ENCODE measurements at regions not wholly inside any gene's neighbourhood (a gene's known extent, or its start where the extent isn't known, plus 50 kb on each side); places are given as distances from the start of the nearest gene placed in this dataset.

DNA sequence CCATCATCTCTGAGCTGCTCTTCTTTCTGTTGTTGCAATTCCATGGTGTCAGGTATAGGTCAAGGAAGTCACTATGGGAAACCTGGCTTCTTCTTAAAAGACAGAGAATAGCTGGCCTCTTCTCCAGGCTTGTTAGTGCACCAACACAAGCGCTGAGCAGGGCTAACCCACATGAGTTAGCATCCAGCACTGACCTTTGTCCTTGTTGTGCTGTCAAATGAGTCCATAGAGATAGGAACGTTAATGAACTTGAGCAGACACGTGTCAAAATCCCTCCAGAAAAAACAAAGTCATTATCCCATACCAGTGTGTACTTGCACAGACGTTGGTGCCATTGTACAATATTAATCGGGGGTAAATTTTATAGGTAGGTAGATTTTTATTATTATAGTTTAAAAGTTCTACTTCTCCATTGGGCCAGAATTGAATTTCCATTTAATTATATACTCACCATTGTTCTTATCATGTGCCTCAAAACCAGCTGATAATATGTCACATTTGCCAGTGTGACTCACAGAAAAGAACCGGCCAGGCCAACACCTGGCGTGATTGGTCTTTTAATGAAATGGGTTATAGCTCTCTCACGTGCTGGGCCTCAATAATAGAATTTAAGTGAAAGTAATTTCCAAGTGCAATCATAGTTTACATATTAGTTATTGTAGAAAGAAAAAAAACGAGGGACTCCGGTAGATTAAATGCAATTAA is 468.8 kb upstream of the MGMT start:
- no peak for DNase-seq

DNA sequence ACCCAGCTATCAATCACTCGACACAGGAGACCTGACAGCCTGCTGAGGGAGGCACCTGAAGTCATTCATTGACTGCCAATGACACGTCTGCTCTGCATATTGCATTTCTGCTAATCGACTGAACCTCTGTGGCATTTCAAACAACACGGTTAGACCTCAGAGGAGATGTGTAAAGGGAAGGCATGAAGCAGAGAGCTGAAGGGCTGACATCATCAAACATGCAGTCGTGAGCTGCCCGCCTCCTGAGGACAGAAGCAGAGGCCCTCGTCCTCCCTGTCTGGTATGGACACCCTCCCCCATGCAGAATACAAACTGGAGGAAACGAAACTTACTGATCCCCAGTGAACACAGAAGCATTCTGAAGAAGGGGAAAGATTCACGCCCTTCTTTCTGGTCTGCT is 462.6 kb upstream of the MGMT start:
- no peak for DNase-seq

DNA sequence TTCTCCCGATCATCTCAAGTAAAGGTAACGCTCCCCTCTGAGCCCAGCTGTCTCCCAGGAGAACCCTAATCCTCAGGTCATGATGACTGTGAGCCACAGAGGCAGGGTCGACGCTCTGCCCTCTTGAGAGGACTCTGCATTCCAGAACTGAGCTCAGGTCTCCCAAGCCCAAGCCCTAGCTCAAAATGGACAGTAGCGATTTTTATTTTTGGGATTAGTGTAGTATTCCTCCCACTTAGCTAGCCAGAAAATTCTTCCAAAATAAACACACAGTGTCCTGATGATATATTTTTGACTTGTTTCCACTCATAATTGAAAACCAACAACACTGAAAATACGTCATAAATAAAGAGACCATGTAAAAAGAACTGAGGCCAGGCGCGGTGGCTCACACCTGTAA is 462.0 kb upstream of the MGMT start:
- no peak for DNase-seq

DNA sequence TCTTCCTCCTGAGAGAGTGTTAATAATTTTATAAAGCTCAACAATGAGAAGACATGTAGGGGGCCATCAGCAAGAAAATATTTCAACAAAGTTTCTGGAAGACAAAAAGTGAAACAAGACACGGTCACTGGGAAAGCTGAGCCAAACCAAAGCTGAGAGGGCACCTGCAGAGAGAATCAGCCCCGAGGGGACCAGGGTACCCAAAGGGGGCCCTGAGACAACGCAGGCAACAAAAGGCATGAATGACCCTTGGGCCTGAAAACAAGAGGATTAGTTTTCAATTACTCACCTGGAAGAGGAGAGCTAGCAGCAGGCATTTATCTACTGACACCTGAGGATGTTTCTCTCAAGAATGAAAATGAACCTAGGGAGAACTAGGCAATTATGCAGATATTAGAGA is 461.2 kb upstream of the MGMT start:
- no peak for DNase-seq

DNA sequence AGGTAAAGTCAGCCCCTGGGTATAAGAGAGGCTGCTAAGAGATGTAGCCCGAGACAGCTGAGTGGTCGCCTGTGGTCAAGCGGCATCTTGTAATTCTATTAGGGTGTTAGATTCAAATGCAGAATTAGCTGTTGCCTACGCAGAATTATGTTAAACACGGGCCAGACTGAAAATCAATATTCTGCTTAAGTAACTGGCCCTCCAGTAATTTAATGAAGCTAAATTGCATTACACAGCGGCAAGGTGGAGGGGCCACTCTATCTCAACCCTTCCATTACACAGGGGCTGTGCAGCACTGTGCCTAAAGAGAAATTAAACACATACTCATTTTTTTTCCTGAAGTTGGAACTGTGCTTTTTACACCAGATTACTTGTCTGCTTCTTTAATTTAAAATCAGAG is 448.5 kb upstream of the MGMT start:
- DNase-seq = no peak

DNA sequence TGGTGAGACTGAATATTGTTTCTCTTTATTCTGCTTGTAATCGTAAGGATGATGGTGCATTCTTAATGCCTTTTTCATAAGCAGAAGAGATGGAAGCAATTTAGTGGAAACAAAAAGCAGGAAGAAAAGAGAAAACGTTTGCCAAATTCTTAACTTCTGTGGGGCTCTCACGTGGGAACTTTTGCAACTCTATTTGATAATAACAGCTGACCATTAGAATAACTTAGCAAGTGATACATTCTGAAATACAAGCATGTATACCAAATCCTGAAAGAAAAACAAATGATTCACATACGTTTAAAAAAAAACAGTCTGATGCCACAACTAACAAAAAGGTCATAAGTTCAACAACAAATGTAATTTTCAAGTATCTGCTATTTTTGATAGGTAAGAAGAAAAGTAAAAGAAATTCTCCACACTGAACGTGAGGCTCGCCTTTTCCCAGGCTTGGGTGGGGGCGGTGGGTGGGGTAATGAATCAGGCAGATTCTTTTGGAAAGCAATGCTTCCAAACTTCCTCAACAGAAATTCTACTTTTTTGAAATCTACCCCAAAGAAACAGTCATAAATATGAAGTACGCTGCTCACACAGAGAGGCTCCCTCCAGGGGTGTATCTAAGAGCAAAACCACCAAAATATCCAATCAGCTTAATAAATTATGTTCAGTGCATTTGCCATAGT is 446.2 kb upstream of the MGMT start:
- DNase-seq = no peak

DNA sequence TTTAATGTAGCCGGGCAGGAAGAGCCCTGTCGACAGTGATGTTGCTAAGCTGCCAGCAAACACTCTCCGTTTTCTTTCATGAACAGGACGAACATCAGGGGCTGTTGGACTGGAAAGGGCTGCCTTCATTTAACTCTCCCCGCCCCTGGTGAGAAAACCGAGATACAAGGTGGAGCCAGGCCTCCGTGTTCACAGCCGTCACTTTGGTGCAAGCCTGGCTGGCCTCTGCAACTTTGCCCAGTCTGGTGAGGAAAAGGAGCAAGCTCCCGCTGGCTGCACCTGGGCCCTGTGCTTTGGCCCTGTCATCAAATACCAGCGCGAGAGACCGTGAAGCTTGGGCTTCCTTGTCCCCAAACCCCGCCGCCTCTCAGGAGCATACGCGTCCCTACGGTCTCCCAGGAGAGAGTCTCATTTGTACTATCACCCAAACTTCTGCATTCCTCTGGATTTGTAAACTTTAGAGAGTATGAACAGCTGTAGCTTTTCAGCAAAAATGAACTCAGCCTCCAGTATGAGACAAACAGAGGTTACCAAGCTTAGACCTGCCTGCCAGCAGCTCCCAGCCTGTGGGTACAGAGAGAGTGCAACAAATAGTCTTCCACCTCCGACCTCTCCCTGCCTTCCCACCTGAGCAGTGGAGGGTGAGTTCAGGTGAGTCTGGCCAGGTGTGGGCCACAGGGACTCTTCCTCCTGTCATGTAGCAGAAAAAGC is 445.3 kb upstream of the MGMT start:
- no peak for DNase-seq

DNA sequence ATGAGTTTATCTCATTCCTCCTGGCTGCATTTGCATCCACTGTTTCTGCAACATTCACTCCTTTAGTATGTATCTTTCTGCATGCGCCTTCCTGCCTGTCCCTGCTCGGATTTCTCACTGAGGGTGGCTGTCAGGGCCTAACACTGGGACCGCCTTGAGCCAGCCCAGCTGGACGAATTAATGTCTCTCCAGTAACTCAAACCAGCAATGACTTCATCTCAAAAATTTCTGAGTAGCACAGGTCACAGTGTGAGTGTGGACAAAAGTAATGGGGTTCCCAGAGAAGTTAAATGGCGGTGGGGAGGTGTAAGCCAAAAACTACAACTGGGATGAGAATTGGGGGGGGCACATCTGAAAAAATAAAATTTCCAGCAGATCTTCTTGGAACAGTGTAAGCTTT is 444.0 kb upstream of the MGMT start:
- DNase-seq = no peak

DNA sequence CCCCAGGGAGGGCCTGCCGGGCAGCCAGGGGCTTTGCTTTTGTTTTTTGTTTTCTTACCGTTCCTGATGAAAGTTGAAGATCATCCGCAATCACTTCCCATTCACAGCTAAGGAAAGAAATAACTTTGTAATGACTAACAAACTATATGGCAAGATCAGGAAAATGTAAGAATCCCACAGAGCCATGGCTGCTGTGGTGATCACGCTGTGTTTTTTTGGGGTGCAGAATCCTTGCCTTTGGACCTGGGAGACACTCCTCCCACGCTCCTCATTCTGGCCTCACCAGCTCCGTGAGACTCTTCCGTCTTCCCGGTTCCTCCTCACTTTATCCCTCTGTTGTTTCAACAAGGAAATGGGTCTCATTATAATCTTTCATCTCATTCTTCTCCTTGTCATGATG is 443.0 kb upstream of the MGMT start:
- no peak for DNase-seq

DNA sequence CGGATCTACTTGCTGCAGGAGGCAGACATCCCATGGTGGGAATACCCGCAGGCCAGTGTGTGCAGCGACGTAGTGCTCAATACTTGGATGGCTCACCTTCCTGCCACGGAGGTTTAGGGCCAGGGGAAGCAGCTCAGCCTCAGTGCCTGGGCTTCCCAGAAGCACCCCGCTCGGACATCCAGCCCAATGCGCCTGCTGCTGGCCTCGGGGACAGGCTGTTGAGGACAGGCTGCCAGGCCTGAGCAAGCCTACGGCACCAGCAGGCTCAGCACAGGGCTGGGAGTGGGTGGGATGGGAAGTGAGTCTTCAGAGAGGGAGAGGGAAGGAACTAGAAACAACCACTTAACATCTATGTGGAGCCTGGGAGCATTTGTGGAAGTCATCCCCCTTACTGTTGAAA is 441.3 kb upstream of the MGMT start:
- no peak for DNase-seq

DNA sequence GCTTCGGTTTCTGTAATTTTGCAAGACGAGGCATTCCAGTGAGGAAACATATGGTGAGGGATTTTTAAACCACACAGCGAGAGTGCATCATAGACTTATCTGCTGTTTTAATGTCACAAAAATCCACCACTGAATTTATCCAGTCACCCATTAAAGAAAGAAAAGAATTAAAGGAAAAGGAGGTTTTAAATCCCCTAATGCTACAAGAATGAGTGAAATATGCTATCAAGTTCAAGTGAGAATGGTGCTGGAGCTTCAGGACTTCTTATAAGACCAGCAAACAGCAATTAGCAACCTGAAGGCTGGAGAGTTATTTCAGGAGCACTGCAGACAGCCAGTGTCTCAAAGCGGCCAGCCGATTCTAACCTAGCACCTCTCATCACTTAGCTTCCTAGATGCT is 439.1 kb upstream of the MGMT start:
- DNase-seq = no peak

DNA sequence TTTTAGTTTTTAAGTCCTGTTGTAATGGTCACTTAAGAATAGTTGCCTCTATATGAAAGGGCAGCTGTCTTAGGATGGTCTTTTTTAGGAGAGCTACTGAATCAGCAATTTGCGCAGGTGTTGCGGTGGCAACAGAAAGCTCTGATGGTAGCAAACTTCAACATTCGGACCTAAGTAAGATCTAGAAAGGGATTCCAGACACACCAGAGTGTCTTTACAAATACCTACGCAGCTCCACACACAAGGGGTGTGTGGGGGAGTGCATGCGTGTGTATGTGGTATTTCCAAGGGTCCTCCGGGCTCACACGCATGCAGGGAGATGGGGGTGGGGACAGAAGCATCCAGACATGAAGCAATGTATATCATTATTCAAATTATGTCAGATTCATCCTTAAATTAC is 438.6 kb upstream of the MGMT start:
- no peak for DNase-seq

DNA sequence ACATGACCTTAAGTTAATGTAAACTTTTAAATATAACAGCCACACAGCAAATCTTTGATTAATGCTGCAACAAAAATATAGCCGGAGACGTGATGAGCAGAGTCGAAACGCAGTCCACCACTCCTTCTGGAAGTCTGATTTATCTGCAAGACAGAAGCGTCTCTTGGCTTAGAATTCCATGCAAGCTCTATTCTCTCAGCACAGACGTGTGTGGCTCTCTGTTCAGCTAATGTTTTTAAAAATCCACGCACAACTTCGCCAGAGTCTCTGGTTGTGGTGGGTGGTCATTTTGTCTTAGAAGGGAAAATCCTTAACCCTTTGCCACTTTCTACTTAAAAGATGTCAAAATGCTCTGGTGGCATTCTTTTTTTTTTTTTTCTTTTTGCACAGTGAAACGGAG is 438.0 kb upstream of the MGMT start:
- no peak for DNase-seq

DNA sequence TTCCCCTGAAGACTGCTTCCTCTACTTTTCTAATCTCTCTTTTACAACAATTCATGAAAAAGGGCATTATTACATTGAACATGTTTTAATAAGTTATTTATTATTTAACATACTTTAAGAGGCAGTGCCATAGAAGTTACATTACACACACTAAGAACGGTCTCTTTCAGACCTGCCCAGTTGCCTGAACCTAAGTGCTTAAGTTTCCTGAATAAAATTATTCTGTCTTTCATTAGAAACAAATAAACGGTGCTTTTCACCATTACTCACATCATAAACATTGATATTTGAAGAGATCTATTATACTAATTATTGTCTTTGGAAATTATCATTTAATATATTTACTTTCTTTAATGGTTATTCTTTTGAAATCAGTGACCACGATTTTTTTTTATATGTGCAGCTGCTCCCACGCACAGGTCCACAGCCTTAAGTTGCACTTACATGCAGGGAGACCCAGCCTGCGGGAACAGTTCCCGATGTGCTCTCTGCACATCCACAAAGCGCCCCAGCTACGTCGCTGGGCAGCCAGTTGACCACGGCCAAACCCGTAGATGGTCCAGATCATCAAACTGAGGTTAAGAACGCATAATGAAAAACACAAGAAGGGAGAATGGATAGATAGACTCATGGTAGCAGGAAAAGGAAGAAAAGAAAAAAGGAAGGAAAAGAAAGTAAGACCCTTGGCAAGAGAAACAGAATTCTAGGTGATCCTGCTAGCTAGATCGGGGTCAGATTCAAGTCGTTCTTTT is 437.0 kb upstream of the MGMT start:
- DNase-seq = no peak

DNA sequence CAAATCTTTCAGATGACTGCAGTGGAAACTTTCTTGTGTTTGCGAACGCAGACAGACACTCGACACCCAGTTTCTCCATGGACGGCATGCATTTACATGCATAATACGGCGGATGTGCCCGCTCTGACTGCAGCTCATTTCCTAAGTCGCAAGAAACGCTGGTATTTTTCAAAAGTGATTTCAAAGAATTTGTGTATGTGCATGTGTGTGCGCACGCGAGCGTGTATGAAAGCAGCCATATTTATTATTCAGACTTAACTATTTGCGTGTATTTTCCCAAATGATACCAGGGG is 436.5 kb upstream of the MGMT start:
- DNase-seq = no peak

DNA sequence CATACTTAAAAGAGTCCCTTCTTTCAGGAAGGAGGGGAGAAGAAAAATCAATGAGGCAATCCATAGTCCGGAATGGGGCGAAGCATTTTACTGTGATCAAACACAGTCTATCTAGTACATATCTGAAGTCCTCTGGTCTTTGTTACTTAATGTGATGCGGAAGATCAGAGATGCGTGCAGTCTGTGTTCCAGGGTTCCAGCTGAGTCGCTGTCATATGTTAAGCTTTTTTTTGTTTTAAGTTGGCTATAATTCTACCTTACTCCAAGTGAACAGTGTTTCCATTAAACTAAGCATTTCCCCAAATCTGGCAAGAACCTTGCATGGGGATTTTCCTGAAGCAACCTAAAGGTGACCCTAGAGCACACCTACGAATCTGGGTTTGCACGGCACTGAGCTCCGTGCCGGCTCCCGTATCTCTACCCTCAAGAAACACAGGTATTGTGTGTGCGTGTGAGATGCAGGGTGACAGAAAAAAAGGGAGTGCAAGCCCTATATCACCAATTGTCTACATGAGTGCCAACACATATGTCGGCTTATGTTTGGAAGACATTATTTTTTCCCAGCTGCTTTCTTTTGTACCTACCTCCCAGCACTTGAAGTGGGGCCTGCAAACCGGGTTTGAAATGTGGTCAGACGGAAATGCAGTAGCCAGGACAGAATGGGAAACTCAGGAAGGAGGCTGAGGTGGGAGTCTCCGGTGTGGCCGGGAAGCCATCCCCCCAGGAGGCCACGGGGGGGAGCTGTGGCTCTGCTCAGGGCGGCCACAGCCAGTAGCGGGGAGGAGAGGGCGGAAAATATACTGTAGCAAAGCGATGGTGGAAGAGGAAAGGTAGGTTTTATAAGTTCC is 435.8 kb upstream of the MGMT start:
- peak; percentile 41 for DNase-seq

DNA sequence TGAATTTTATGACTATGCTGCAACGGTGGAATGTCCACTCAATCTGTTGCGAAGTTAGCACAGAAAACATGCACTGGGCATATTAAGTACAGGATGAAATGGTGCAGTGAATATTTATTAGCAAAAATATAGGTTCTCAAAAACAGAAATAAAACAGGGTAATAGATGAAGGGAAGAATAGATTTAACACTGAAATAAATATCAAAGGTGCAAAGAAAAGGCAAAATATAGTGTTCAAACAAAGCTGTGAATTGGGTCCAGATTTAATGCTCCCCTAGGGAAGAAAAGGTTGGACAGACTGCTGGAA is 435.2 kb upstream of the MGMT start:
- no peak for DNase-seq

DNA sequence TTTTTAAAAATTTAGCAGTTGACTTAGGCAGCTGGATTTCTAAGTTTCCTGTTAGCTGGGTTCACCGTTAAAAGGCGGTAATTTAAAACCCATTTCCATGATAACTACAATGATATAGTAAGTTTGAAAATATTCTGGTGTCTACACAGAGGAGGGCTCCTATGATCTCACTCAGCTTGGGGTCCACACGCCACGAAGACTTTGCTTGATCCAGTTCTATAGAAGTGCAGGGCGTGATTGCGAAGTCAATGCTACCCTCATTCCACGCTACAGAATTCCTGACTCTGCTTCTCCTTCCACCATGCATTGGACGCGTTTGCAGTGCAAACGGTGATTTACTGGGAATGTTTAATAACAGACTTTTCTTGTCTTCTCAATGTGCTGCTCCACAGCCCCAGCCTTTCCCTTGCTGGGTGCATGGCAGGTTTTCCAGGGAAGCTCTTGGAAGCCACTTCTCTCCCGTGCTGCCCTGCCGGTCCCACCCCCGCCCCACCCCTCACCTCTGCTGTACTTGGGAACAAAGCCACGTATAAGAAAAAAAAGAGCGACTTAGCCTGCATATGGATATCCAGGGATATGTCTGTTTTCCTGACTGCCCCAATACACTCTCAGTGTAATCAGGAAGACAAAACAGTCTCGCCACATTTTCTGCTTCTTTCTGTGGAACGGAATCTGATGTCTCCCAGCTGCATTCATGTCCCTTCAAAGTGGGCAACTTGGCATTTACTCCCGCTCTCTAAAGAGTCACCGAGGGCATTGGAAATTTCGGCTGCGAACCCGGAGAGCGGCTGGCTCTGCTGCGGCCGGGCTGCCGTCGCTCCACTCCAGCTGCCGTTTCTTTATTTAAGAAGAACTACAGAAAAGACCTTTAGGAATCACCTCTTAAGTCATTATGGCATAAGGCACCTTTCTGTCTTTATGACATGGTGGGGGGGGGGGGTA is 434.4 kb upstream of the MGMT start:
- no peak for DNase-seq

DNA sequence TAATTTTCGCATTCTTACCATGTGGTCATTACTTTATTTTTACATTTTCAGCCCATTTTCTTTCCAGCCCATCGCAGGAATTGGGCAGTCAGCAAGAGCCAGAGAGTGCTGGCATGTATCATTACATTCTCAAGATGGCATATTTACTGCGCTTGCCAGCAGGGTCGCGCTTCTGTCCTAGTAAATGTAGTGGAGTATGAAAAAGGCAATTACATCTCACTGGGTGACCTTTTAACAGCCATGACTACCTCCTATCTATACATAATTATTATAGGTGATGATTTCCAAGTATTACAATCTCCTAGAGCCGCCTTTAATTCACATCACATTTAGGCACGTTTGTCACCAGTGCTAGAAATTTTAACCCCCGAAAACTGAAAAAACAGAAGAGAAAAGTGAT is 433.7 kb upstream of the MGMT start:
- DNase-seq = no peak

DNA sequence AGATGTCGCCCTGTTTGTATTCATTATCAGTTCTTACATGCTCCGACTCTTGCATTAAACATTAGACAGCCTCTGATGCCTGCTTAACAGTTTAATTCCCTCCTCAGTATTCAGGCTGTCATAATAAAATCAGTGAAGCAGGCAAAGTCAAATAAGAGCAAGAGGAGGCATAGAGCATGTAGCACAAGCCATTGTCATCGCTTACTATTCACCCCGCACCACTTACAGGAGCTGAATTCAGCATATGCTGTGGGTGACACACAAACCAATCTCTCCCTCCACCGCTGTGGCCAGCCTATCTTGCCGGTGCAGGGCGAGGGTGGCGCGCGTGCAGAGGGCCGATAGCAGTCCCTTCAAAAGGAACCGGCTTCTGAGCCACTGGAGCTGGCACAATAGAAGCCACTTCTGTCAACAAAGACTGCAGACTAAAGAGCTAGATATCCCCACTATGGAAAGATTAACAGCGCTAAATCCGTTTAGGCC is 433.2 kb upstream of the MGMT start:
- DNase-seq = no peak

DNA sequence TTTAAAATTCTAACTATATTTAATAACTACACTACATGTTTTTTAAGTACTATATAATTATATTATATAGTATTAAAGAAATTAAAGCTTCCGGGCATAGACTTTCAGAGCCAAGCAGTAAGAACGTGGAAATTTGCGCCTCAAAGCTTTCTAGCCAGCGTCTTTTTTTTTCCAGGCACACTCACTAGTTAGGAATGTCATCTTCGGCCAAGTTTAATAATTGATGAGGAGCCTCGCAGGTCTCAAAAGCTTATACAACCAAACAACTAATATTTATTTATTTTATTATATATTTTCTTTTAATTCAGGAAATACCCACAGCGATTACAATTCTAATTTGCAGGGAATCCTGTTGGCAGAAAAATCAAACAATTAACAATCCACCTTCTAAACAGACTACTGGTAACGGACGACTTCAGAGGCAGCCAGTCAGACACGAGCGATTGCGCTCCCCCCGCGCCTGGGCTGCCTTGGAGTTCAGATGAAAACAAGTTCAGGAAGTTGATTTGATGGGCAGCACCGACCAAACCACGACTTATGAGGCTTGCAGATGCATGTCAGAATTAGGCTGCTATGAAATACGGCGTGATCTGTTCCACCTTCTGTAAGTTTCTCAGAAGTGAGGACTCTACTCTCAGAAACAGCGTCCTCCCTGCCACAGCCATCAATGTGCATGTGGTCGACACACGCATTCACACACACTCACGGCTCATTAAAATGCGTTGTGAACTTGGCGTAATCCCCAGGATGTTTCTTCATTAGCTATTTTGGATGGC is 431.8 kb upstream of the MGMT start:
- peak; percentile 41 for DNase-seq
